OCI-LY1 (cell line): ENCODE measurements at regions not wholly inside any gene's neighbourhood (a gene's known extent, or its start where the extent isn't known, plus 50 kb on each side); places are given as distances from the start of the nearest gene placed in this dataset.
"Not testable (repeated sequence)": the region's sequence is repeated elsewhere in the genome, so short reads cannot be mapped to it uniquely, and the experiment has no call there.

Source experiments
- H2AFZ ChIP-seq: fragments of 200-600 bp; sonication (generic), shearing (Covaris generic); 2 replicates; pipeline ENCODE4 v1.6.0; 2014; ENCODE audit warnings: antibody characterized with exemption, mild to moderate bottlenecking, low read length
- H3F3A ChIP-seq: fragments of 200-600 bp; sonication (generic), shearing (Covaris generic); 2 replicates; pipeline ENCODE4 v1.6.0; 2014; ENCODE audit warnings: mild to moderate bottlenecking, antibody characterized with exemption, low read length, moderate library complexity; ENCODE audit not compliant: insufficient read depth
- H3K27ac ChIP-seq: fragments of 200-600 bp; sonication (generic); 2 replicates; pipeline ENCODE4 v1.5.1; 2014; ENCODE audit warnings: low read length, mixed run types, mild to moderate bottlenecking, low read depth; ENCODE audit not compliant: poor library complexity, severe bottlenecking
- H3K27me3 ChIP-seq: fragments of 200-600 bp; sonication (generic); 2 replicates; pipeline ENCODE4 v1.6.0; 2014; ENCODE audit warnings: antibody characterized with exemption, mild to moderate bottlenecking, low read length, moderate library complexity; ENCODE audit not compliant: insufficient read depth
- H3K36me3 ChIP-seq: fragments of 200-600 bp; sonication (generic); 2 replicates; pipeline ENCODE4 v1.6.1; 2014; ENCODE audit warnings: mild to moderate bottlenecking, antibody characterized with exemption, low read length, moderate library complexity, mixed read lengths; ENCODE audit not compliant: insufficient read depth
- H3K4me1 ChIP-seq: fragments of 200-600 bp; sonication (generic); 2 replicates; pipeline ENCODE4 v1.5.1; 2014; ENCODE audit warnings: mild to moderate bottlenecking, low read length, moderate library complexity; ENCODE audit not compliant: insufficient read depth, severe bottlenecking
- H3K4me2 ChIP-seq: fragments of 200-600 bp; sonication (generic), shearing (Covaris generic); 2 replicates; pipeline ENCODE4 v1.6.1; 2014; ENCODE audit warnings: low read length
- H3K4me3 ChIP-seq: fragments of 200-600 bp; sonication (generic); 2 replicates; pipeline ENCODE4 v1.5.1; 2014; ENCODE audit warnings: low read length, low read depth, mild to moderate bottlenecking, mixed read lengths; ENCODE audit not compliant: poor library complexity, severe bottlenecking
- H3K79me2 ChIP-seq: fragments of 200-600 bp; shearing (Covaris generic); 2 replicates; pipeline ENCODE4 v1.6.1; 2016; ENCODE audit warnings: mixed run types, low read length, mixed read lengths; ENCODE audit not compliant: insufficient read depth
- H3K9ac ChIP-seq: fragments of 200-600 bp; sonication (generic), shearing (Covaris generic); 2 replicates; pipeline ENCODE4 v1.6.1; 2014; ENCODE audit warnings: mild to moderate bottlenecking, low read length, mixed read lengths
- H3K9me2 ChIP-seq: fragments of 200-600 bp; sonication (generic), shearing (Covaris generic); 2 replicates; pipeline ENCODE4 v1.6.1; 2014; ENCODE audit warnings: low read depth, mild to moderate bottlenecking, low read length, mixed read lengths
- H3K9me3 ChIP-seq: fragments of 200-600 bp; shearing (Covaris generic); 2 replicates; pipeline ENCODE4 v1.6.1; 2014; ENCODE audit warnings: low read length, mixed read lengths
- H4K20me1 ChIP-seq: fragments of 200-600 bp; sonication (generic), shearing (Covaris generic); 2 replicates; pipeline ENCODE4 v1.6.0; 2016; ENCODE audit warnings: mild to moderate bottlenecking, low read length; ENCODE audit not compliant: insufficient read depth
- CTCF ChIP-seq: fragments of 200-600 bp; sonication (generic), shearing (Covaris generic); IDR thresholded peaks from 2 replicates; pipeline ENCODE4 v1.5.1; 2017; ENCODE audit warnings: mild to moderate bottlenecking, antibody characterized with exemption, low read length, moderate library complexity, mixed read lengths
- EZH2 ChIP-seq: fragments of 200-600 bp; sonication (generic), shearing (Covaris generic); IDR thresholded peaks from 2 replicates; pipeline ENCODE4 v1.8.0; 2017; ENCODE audit warnings: borderline replicate concordance, mixed run types, mild to moderate bottlenecking, antibody characterized with exemption, low read length, moderate library complexity, mixed read lengths

DNA sequence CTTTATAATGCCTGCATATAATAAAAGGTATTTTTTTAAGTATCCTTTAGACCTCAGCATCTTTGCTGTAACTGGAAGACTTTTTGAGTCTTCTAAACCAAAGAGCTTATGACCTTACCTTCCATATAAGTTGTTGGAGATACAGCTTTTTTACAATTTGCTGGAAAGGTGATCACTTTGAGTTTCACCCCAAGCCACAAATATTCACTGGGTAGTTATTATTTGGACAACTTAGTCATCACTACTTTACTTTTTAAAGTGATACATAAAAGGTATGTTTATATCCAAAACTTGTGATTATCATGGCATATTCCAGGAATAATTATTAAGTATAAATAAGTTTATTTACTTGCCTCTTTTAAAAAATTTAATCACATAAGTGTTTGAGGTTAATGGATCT is 246.7 kb upstream of the NRIP1 start:
- no peak overlapping the region for H3K4me3 ChIP-seq
- no peak overlapping the region for H2AFZ ChIP-seq
- no peaks in the 10 kb centered on the region for H3K79me2 ChIP-seq
- no peaks in the 10 kb centered on the region for H3K9me2 ChIP-seq
- H4K20me1 ChIP-seq, result no peaks in the 10 kb centered on the region
- H3F3A ChIP-seq, result no peaks in the 10 kb centered on the region
- H3K36me3 ChIP-seq, result no peaks in the 10 kb centered on the region
- H3K4me1 ChIP-seq, result no peaks in the 10 kb centered on the region
- no peak overlapping the region for H3K9ac ChIP-seq
- no peak overlapping the region for H3K4me2 ChIP-seq
- no peak for TF ChIP-seq CTCF
- no peak for TF ChIP-seq EZH2
- no peaks in the 10 kb centered on the region for H3K27me3 ChIP-seq
- no peaks in the 10 kb centered on the region for H3K9me3 ChIP-seq
- no peak overlapping the region for H3K27ac ChIP-seq

DNA sequence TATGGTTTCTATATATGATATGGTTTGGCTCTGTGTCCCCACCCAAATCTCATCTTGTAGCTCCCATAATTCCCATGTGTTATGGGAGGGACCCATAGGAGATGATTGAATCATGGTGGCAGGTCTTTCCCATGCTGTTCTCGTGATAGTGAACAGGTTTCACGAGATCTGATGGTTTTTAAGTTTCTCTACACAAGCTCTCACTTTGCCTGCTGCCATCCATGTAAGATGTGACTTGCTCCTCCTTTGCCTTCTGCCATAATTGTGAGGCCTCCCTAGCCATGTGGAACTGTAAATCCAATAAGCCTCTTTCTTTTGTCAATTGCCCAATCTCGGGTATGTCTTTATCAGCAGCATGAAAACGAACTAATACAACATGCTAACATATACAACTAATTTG is 252.2 kb upstream of the NRIP1 start:
- H2AFZ ChIP-seq, H3K9ac ChIP-seq, H3K27me3 ChIP-seq, H3K4me2 ChIP-seq, H3F3A ChIP-seq, H4K20me1 ChIP-seq, H3K79me2 ChIP-seq, H3K27ac ChIP-seq, H3K4me1 ChIP-seq, H3K9me3 ChIP-seq, H3K36me3 ChIP-seq, H3K9me2 ChIP-seq, H3K4me3 ChIP-seq: not testable (repeated sequence)

- H3K79me2 ChIP-seq, result no peaks in the 10 kb centered on the region
- H3K4me3 ChIP-seq, result no peak overlapping the region
- H3K4me2 ChIP-seq, result no peak overlapping the region
- H3K9me3 ChIP-seq, result no peaks in the 10 kb centered on the region
- no peaks in the 10 kb centered on the region for H3F3A ChIP-seq
- H2AFZ ChIP-seq, result no peak overlapping the region
- H3K4me1 ChIP-seq, result no peaks in the 10 kb centered on the region
- H3K27me3 ChIP-seq, result no peaks in the 10 kb centered on the region
- no peaks in the 10 kb centered on the region for H3K9me2 ChIP-seq
- H4K20me1 ChIP-seq, result no peaks in the 10 kb centered on the region
- H3K36me3 ChIP-seq, result no peaks in the 10 kb centered on the region
- no peak overlapping the region for H3K9ac ChIP-seq
- no peak overlapping the region for H3K27ac ChIP-seq
- TF ChIP-seq CTCF (no peak), EZH2 (no peak)
Observed at GRCh38 chr21:15319727-15320126, 254.9 kb upstream of the NRIP1 start.

DNA sequence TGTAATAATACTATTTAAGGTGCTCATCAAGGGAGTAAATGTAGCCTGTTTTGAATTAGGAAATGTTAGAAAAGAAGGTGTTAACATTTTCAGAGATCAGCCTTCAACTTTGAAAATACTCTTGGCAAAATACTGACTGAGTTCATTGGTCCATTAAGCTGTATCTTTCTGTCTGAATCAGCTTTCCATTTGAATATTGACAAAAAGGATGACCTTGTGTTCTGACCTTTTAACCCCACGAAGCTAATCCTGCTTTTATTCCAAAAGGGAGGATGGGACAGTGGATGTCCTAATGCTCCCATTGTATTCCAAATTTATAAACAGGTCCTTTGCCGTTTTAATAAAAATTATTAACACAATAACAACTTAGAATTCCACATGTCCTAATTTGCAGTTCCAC is 259.7 kb upstream of the NRIP1 start:
- H3K4me1 ChIP-seq, result no peaks in the 10 kb centered on the region
- H3K9me3 ChIP-seq, result no peaks in the 10 kb centered on the region
- TF ChIP-seq CTCF, result no peak
- no peak for TF ChIP-seq EZH2
- H3K9me2 ChIP-seq, result no peaks in the 10 kb centered on the region
- no peak overlapping the region for H2AFZ ChIP-seq
- H3K9ac ChIP-seq, result no peak overlapping the region
- no peak overlapping the region for H3K4me2 ChIP-seq
- H4K20me1 ChIP-seq, result no peaks in the 10 kb centered on the region
- H3K4me3 ChIP-seq, result no peak overlapping the region
- no peaks in the 10 kb centered on the region for H3K79me2 ChIP-seq
- H3K36me3 ChIP-seq, result no peaks in the 10 kb centered on the region
- H3K27me3 ChIP-seq, result no peaks in the 10 kb centered on the region
- H3F3A ChIP-seq, result no peaks in the 10 kb centered on the region
- H3K27ac ChIP-seq, result no peak overlapping the region
